SH-SY5Y (cell line): ENCODE measurements at regions not wholly inside any gene's neighbourhood (a gene's known extent, or its start where the extent isn't known, plus 50 kb on each side); places are given as distances from the start of the nearest gene placed in this dataset.

Experiments used
- GATA2 ChIP-seq: IDR thresholded peaks from 2 replicates; pipeline ENCODE4 v1.6.1; 2011; ENCODE audit warnings: mild to moderate bottlenecking, low read depth, low read length
- GATA3 ChIP-seq: IDR thresholded peaks from 2 replicates; pipeline ENCODE4 v1.6.1; 2011; ENCODE audit warnings: low read depth, mild to moderate bottlenecking, low read length, moderate library complexity

- no peak for TF ChIP-seq GATA2
- no peak for TF ChIP-seq GATA3
These were observed 144.9 kb downstream of the FBXO8 start for GRCh38 chr4:174138616-174139015.

GRCh38 chr4:174137698-174138097 is 145.8 kb downstream of the FBXO8 start:
- TF ChIP-seq GATA3 (no peak), GATA2 (no peak)

GRCh38 chr4:174135936-174136406 is 147.5 kb downstream of the FBXO8 start:
- TF ChIP-seq GATA3 = no peak; the same call in 1 of the 2 replicates
- TF ChIP-seq GATA2 = peak; percentile 85

- TF ChIP-seq GATA3 (no peak), GATA2 (no peak)
These were observed 147.9 kb downstream of the FBXO8 start for GRCh38 chr4:174135530-174135929.

- TF ChIP-seq GATA2 = no peak
- TF ChIP-seq GATA3 = no peak
These were observed 149.1 kb downstream of the FBXO8 start for GRCh38 chr4:174134361-174134760.

- TF ChIP-seq GATA2 = no peak
- no peak for TF ChIP-seq GATA3
These were observed 149.9 kb downstream of the FBXO8 start for GRCh38 chr4:174133551-174133950.

- no peak for TF ChIP-seq GATA2
- TF ChIP-seq GATA3 = no peak
These were observed 151.6 kb downstream of the FBXO8 start for GRCh38 chr4:174131901-174132300.

GRCh38 chr4:174122705-174123104 is 160.8 kb downstream of the FBXO8 start:
- TF ChIP-seq GATA2 = no peak
- TF ChIP-seq GATA3 = no peak

GRCh38 chr4:174120446-174121295 is 162.8 kb downstream of the FBXO8 start:
- no peak for TF ChIP-seq GATA3
- TF ChIP-seq GATA2 = no peak

- no peak for TF ChIP-seq GATA3
- TF ChIP-seq GATA2 = no peak
These were observed 163.6 kb downstream of the FBXO8 start for GRCh38 chr4:174119830-174120229.

- no peak for TF ChIP-seq GATA3
- peak; percentile 41; the same call in 1 of the 2 replicates for TF ChIP-seq GATA2
These were observed 164.4 kb downstream of the FBXO8 start for GRCh38 chr4:174119051-174119450.

- TF ChIP-seq GATA2 = no peak
- no peak for TF ChIP-seq GATA3
These were observed 165.3 kb downstream of the FBXO8 start for GRCh38 chr4:174118171-174118570.

GRCh38 chr4:174117445-174117844 is 166.0 kb downstream of the FBXO8 start:
- TF ChIP-seq GATA3 (no peak), GATA2 (peak; percentile 18; the same call in 1 of the 2 replicates)

- TF ChIP-seq GATA3 = no peak
- TF ChIP-seq GATA2 = no peak
These were observed 167.4 kb downstream of the FBXO8 start for GRCh38 chr4:174116021-174116420.

- no peak for TF ChIP-seq GATA2
These were observed 172.0 kb downstream of the FBXO8 start for GRCh38 chr4:174111422-174111821.
